ENCODE measurements at regions not wholly inside any gene's neighbourhood (a gene's known extent, or its start where the extent isn't known, plus 50 kb on each side); places are given as distances from the start of the nearest gene placed in this dataset.

- TF ChIP-seq, protein P1, sequence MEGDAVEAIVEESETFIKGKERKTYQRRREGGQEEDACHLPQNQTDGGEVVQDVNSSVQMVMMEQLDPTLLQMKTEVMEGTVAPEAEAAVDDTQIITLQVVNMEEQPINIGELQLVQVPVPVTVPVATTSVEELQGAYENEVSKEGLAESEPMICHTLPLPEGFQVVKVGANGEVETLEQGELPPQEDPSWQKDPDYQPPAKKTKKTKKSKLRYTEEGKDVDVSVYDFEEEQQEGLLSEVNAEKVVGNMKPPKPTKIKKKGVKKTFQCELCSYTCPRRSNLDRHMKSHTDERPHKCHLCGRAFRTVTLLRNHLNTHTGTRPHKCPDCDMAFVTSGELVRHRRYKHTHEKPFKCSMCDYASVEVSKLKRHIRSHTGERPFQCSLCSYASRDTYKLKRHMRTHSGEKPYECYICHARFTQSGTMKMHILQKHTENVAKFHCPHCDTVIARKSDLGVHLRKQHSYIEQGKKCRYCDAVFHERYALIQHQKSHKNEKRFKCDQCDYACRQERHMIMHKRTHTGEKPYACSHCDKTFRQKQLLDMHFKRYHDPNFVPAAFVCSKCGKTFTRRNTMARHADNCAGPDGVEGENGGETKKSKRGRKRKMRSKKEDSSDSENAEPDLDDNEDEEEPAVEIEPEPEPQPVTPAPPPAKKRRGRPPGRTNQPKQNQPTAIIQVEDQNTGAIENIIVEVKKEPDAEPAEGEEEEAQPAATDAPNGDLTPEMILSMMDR (IDR thresholded peaks at IDR 0.05): no peak
Measured at GRCh38 chr7:91630581-91631380, 249.7 kb downstream of the MTERF1 start.

- TF ChIP-seq, protein P1 (IDR thresholded peaks at IDR 0.05): no peak
Measured at GRCh38 chr7:91632234-91632940, 248.1 kb downstream of the MTERF1 start.

GRCh38 chr7:91633013-91633441 lies 247.5 kb downstream of the MTERF1 start:
- TF ChIP-seq, protein P1 (IDR thresholded peaks at IDR 0.05): no peak

DNA sequence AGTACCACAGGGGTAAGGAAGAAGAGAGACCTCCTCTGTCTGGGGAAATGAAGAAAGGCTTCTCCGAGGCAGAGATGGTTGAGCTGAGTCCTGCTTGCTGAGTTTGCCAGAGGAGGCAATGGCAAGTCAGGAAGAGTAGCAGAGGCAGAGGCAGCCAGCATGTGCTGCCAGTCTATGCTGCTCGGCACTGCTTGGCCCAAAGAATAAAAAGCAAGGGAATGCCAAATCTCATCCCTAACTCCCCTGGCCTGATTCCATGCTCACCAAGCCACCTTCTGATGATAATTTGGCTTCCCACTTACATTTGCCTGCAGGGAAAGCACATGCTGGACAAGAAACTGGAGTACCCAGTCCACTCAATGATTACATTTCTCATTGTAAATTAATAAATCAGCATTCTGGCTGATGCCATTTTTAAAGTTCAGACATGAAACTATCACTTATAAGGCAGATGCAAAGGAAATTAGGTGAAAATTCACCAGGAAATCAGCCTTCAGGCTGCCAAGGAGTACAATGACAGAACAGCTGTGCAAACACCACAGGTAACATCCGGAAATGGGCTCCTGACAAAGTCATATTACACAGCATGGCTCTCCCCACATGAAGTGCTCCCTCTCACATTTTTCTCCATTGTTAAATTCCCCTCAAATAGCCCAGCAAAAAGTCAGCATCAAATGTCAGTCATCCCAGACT lies 245.9 kb downstream of the MTERF1 start:
- TF ChIP-seq, protein P1 (IDR thresholded peaks at IDR 0.05): no peak

GRCh38 chr7:91636129-91636724 lies 244.3 kb downstream of the MTERF1 start:
- TF ChIP-seq, protein P1 (IDR thresholded peaks at IDR 0.05): peak; percentile 72

DNA sequence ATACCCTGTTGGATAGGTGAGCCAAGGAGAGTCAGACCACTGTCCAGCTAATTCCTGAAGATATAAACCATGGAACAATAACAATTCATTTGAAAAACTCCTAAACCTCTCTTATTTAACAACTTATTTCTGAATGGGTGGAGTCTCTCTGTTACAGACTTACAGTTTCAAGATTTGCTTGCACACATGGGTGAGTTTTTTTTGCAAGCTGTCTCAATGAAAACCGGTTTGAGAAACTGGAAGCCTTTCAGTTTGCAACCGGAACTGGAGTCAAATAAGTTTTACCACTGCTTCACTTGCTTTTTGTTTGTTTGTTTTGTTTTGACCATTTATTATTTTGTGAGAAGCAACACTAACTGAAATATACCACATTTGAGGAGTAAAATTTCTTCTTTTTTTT lies 243.8 kb downstream of the MTERF1 start:
- TF ChIP-seq, protein P1 (IDR thresholded peaks at IDR 0.05): no peak

- TF ChIP-seq, protein P1 (IDR thresholded peaks at IDR 0.05): no peak
Measured at GRCh38 chr7:91644256-91644655, 236.2 kb downstream of the MTERF1 start.
